ENCODE measurements at regions not wholly inside any gene's neighbourhood (a gene's known extent, or its start where the extent isn't known, plus 50 kb on each side); places are given as distances from the start of the nearest gene placed in this dataset.

- Mint-ChIP-seq H3K27me3 (no peaks in the 10 kb centered on the region), H3K4me3 (no peak overlapping the region), H3K27ac (no peak overlapping the region), H3K36me3 (ENCODE audit: low read depth) (no peaks in the 10 kb centered on the region), H3K9me3 (no peaks in the 10 kb centered on the region), H3K4me1 (ENCODE audit: low read depth) (no peaks in the 10 kb centered on the region)
- ChIA-PET CTCF (no interaction called here), POLR2A (no interaction called here)
- H3K4me1 ChIP-seq (ENCODE audit: insufficient read depth, low read length) = no peaks in the 10 kb centered on the region
- no peak overlapping the region for H3K27ac ChIP-seq (ENCODE audit: low read depth in 1 of 2, low read length in 2 of 2)
- no peak for ATAC-seq (ENCODE audit: poor library complexity)
- no peaks in the 10 kb centered on the region for H3K9me3 ChIP-seq (ENCODE audit: control insufficient read depth in 1 of 2, insufficient read depth in 1 of 2, low read length in 2 of 2)
- no peak overlapping the region for H3K4me3 ChIP-seq (ENCODE audit: low read length)
- H3K36me3 ChIP-seq (ENCODE audit: insufficient read depth, low read length) = no peaks in the 10 kb centered on the region
- no peak for TF ChIP-seq CTCF (IDR thresholded peaks at IDR 0.05)
- intact Hi-C loops (cut with DNase I, micrococcal nuclease) = no loop called here
- no peaks in the 10 kb centered on the region for H3K27me3 ChIP-seq (ENCODE audit: control insufficient read depth in 1 of 2, insufficient read depth in 2 of 2, low read length in 2 of 2)
- no peak for DNase-seq
Measured at GRCh38 chr12:83214185-83214584, 527.5 kb downstream of the TMTC2 start.

GRCh38 chr12:83210933-83211332 is 524.2 kb downstream of the TMTC2 start:
- no peaks in the 10 kb centered on the region for H3K27me3 Mint-ChIP-seq
- no peak overlapping the region for H3K4me3 Mint-ChIP-seq
- intact Hi-C loops (cut with DNase I, micrococcal nuclease) = no loop called here
- ChIA-PET POLR2A (no interaction called here), CTCF (interaction anchor here (1.3 kb wide), 1 partner anchor 14 kb away, joined by 3 read pairs; no protein-coding TSS in a partner anchor)
- Histone ChIP-seq H3K27me3 (ENCODE audit: control insufficient read depth in 1 of 2, insufficient read depth in 2 of 2, low read length in 2 of 2) (no peaks in the 10 kb centered on the region), H3K36me3 (ENCODE audit: insufficient read depth, low read length) (no peaks in the 10 kb centered on the region), H3K9me3 (ENCODE audit: control insufficient read depth in 1 of 2, insufficient read depth in 1 of 2, low read length in 2 of 2) (no peaks in the 10 kb centered on the region), H3K4me1 (ENCODE audit: insufficient read depth, low read length) (no peaks in the 10 kb centered on the region), H3K27ac (ENCODE audit: low read depth in 1 of 2, low read length in 2 of 2) (no peak overlapping the region), H3K4me3 (ENCODE audit: low read length) (no peak overlapping the region)
- no peak for DNase-seq
- H3K27ac Mint-ChIP-seq = no peak overlapping the region
- H3K36me3 Mint-ChIP-seq (ENCODE audit: low read depth) = no peaks in the 10 kb centered on the region
- ATAC-seq (ENCODE audit: poor library complexity) = no peak
- no peaks in the 10 kb centered on the region for H3K9me3 Mint-ChIP-seq
- TF ChIP-seq CTCF (IDR thresholded peaks at IDR 0.05) = no peak
- H3K4me1 Mint-ChIP-seq (ENCODE audit: low read depth) = no peaks in the 10 kb centered on the region

GRCh38 chr12:83199069-83199468 is 512.4 kb downstream of the TMTC2 start:
- H3K36me3 Mint-ChIP-seq (ENCODE audit: low read depth) = no peaks in the 10 kb centered on the region
- ATAC-seq (ENCODE audit: poor library complexity) = no peak
- intact Hi-C loops (cut with DNase I, micrococcal nuclease) = no loop called here

More at GRCh38 chr12:83199069-83199468, 512.4 kb downstream of the TMTC2 start:
- Mint-ChIP-seq H3K9me3 (no peaks in the 10 kb centered on the region), H3K4me1 (ENCODE audit: low read depth) (no peaks in the 10 kb centered on the region), H3K4me3 (no peak overlapping the region), H3K27me3 (no peaks in the 10 kb centered on the region), H3K27ac (no peak overlapping the region)
- ChIA-PET POLR2A (no interaction called here), CTCF (no interaction called here)
- H3K4me1 ChIP-seq (ENCODE audit: insufficient read depth, low read length) = no peaks in the 10 kb centered on the region
- DNase-seq = no peak
- no peaks in the 10 kb centered on the region for H3K9me3 ChIP-seq (ENCODE audit: control insufficient read depth in 1 of 2, insufficient read depth in 1 of 2, low read length in 2 of 2)
- H3K36me3 ChIP-seq (ENCODE audit: insufficient read depth, low read length) = no peaks in the 10 kb centered on the region
- TF ChIP-seq CTCF (IDR thresholded peaks at IDR 0.05) = no peak
- H3K4me3 ChIP-seq (ENCODE audit: low read length) = no peak overlapping the region
- no peaks in the 10 kb centered on the region for H3K27me3 ChIP-seq (ENCODE audit: control insufficient read depth in 1 of 2, insufficient read depth in 2 of 2, low read length in 2 of 2)
- no peak overlapping the region for H3K27ac ChIP-seq (ENCODE audit: low read depth in 1 of 2, low read length in 2 of 2)

All from CD4-positive, alpha-beta T cell (primary cell).